SK-N-SH (cell line): ENCODE measurements at regions not wholly inside any gene's neighbourhood (a gene's known extent, or its start where the extent isn't known, plus 50 kb on each side); places are given as distances from the start of the nearest gene placed in this dataset.

Experiments used
- CTCF ChIA-PET: fragments of 300-600, 350-600 bp; formaldehyde crosslinking; extraction: SDS; loops from one replicate; lab custom pipeline; 2021; lab: Yijun Ruan, JAX
- POLR2A ChIA-PET: fragments of 350-600 bp; sonication (Branson Sonifier 250); formaldehyde crosslinking; extraction: SDS; loops from one replicate; lab custom pipeline; 2020; ENCODE audit warnings: antibody characterized with exemption, inconsistent platforms; lab: Yijun Ruan, JAX
- DNase-seq: peaks from one replicate; pipeline ENCODE4 v3.0.0; 2012
- H2AFZ ChIP-seq: fragments of 200-600 bp; sonication (generic); 2 replicates; pipeline ENCODE4 v1.8.1; 2016; ENCODE audit warnings: antibody characterized with exemption, mild to moderate bottlenecking, low read depth
- H3F3A ChIP-seq: fragments of 200-600 bp; sonication (generic); replicated peaks from 2 replicates; pipeline ENCODE3; 2016; ENCODE audit warnings: antibody characterized with exemption, mild to moderate bottlenecking; ENCODE audit not compliant: insufficient read depth
- H3K27ac ChIP-seq, 2 experiments: fragments of 200-500 bp in 1 of 2; fragments of 200-600 bp in 1 of 2; sonication (Bioruptor generic) in 1 of 2; sonication (generic), shearing (Covaris generic) in 1 of 2; 2 replicates each; pipeline versions ENCODE4 v1.5.1 to v1.6.1; 2014 to 2016; ENCODE audit warnings: low read depth in 2 of 2, inconsistent platforms in 1 of 2, low read length in 1 of 2, mild to moderate bottlenecking in 1 of 2, mixed read lengths in 1 of 2
- H3K27me3 ChIP-seq: fragments of 200-600 bp; sonication (generic), shearing (Covaris generic); 2 replicates; pipeline ENCODE4 v1.6.1; 2016; ENCODE audit warnings: mixed run types; ENCODE audit not compliant: insufficient read depth
- H3K36me3 ChIP-seq, 2 experiments: fragments of 200-500 bp in 1 of 2; fragments of 200-600 bp in 1 of 2; sonication (Bioruptor generic) in 1 of 2; sonication (generic) in 1 of 2; replicated peaks in 1 of 2; 2 replicates each; pipeline versions ENCODE3 to v1.5.1; 2014 to 2016; ENCODE audit warnings: low read length in 1 of 2, mild to moderate bottlenecking in 1 of 2; ENCODE audit not compliant: insufficient read depth in 2 of 2, control insufficient read depth in 1 of 2
- H3K4me1 ChIP-seq, 2 experiments: fragments of 200-500 bp in 1 of 2; fragments of 200-600 bp in 1 of 2; sonication (Bioruptor generic) in 1 of 2; sonication (generic), shearing (Covaris generic) in 1 of 2; 2 replicates each; pipeline versions ENCODE4 v1.5.1 to v1.6.1; 2014 to 2016; ENCODE audit warnings: low read depth in 1 of 2, low read length in 1 of 2, mixed run types in 1 of 2; ENCODE audit not compliant: insufficient read depth in 2 of 2, control insufficient read depth in 1 of 2
- H3K4me2 ChIP-seq: fragments of 200-600 bp; sonication (generic), shearing (Covaris generic); 2 replicates; pipeline ENCODE4 v1.6.1; 2017; ENCODE audit warnings: mixed run types
- H3K4me3 ChIP-seq, 2 experiments: fragments of 200-500 bp in 1 of 2; fragments of 200-600 bp in 1 of 2; sonication (Bioruptor generic) in 1 of 2; sonication (generic), shearing (Covaris generic) in 1 of 2; 2 replicates each; pipeline versions ENCODE4 v1.5.1 to v1.8.1; 2014 to 2016; ENCODE audit warnings: low read depth in 2 of 2, inconsistent platforms in 1 of 2, low read length in 1 of 2, mild to moderate bottlenecking in 1 of 2, mixed read lengths in 1 of 2, moderate library complexity in 1 of 2
- H3K79me2 ChIP-seq: fragments of 200-600 bp; sonication (generic); 2 replicates; pipeline ENCODE4 v1.8.1; 2017; ENCODE audit warnings: mild to moderate bottlenecking; ENCODE audit not compliant: insufficient read depth
- H3K9ac ChIP-seq: fragments of 200-600 bp; sonication (generic); 2 replicates; pipeline ENCODE4 v1.6.1; 2017; ENCODE audit warnings: mixed run types
- H3K9me2 ChIP-seq: fragments of 200-600 bp; sonication (generic); 2 replicates; pipeline ENCODE4 v1.6.1; 2017; ENCODE audit warnings: mixed run types
- H3K9me3 ChIP-seq: fragments of 200-600 bp; sonication (generic); 2 replicates; pipeline ENCODE4 v1.6.1; 2017; ENCODE audit warnings: mixed run types, mild to moderate bottlenecking, moderate library complexity
- H4K20me1 ChIP-seq: fragments of 200-600 bp; sonication (generic); 2 replicates; pipeline ENCODE4 v1.6.1; 2017; ENCODE audit warnings: mild to moderate bottlenecking, mixed run types; ENCODE audit not compliant: insufficient read depth
- ELF1 ChIP-seq: IDR thresholded peaks from 2 replicates; pipeline ENCODE4 v1.4.0; 2012
- EZH2phosphoT487 ChIP-seq: fragments of 200-600 bp; sonication (generic); IDR thresholded peaks from 2 replicates; pipeline ENCODE4 v1.6.1; 2017; ENCODE audit warnings: low read depth, mixed run types, mild to moderate bottlenecking, antibody characterized with exemption, moderate library complexity, borderline replicate concordance
- FOSL2 ChIP-seq: IDR thresholded peaks from 2 replicates; pipeline ENCODE4 v1.4.0; 2012; ENCODE audit warnings: low read depth, mild to moderate bottlenecking, moderate library complexity, borderline replicate concordance
- FOXM1 ChIP-seq: IDR thresholded peaks from 2 replicates; pipeline ENCODE4 v1.4.0; 2012; ENCODE audit warnings: low read depth, mild to moderate bottlenecking
- GABPA ChIP-seq: IDR thresholded peaks from 2 replicates; pipeline ENCODE4 v1.4.0; 2012; ENCODE audit warnings: low read depth, mild to moderate bottlenecking
- MEF2A ChIP-seq: IDR thresholded peaks from 2 replicates; pipeline ENCODE4 v1.4.0; 2012; ENCODE audit warnings: low read depth, borderline replicate concordance
- NFIC ChIP-seq: IDR thresholded peaks from 2 replicates; pipeline ENCODE4 v1.4.0; 2012; ENCODE audit warnings: borderline replicate concordance
- POLR2AphosphoS5 ChIP-seq: IDR thresholded peaks from 2 replicates; pipeline ENCODE4 v1.6.1; 2012; ENCODE audit warnings: low read depth, low read length
- RAD21 ChIP-seq: IDR thresholded peaks from 2 replicates; pipeline ENCODE4 v1.6.1; 2012; ENCODE audit warnings: mild to moderate bottlenecking, low read length
- RFX5 ChIP-seq: IDR thresholded peaks from 2 replicates; pipeline ENCODE4 v1.6.1; 2012; ENCODE audit warnings: mild to moderate bottlenecking, improper control_type of control experiment, low read length
- SMC3 ChIP-seq: IDR thresholded peaks from 2 replicates; pipeline ENCODE4 v1.6.1; 2012; ENCODE audit warnings: low read depth, low read length, improper control_type of control experiment
- YY1 ChIP-seq: IDR thresholded peaks from 2 replicates; pipeline ENCODE4 v1.4.0; 2012; ENCODE audit warnings: low read depth, mild to moderate bottlenecking
- WGBS: methylation state at CpG from one replicate; pipeline ENCODE4 v1.1.6; 2017; ENCODE audit warnings: low lambda C conversion rate; 5-methylcytosine and 5-hydroxymethylcytosine counted together
- TF ChIP-seq, protein P1 (sequence below): fragments of 150-350 bp; IDR thresholded peaks from 2 replicates; pipeline ENCODE4 v1.6.1; 2016; ENCODE audit warnings: mild to moderate bottlenecking, low read depth, low read length
- TF ChIP-seq, protein P2 (sequence below): fragments of 200-600 bp; sonication (generic); IDR thresholded peaks from 2 replicates; pipeline ENCODE4 v1.6.1; 2017; ENCODE audit warnings: antibody characterized with exemption, mild to moderate bottlenecking, moderate library complexity
- TF ChIP-seq, protein P3 (sequence below): fragments of 150-350 bp; IDR thresholded peaks from 2 replicates; pipeline ENCODE4 v1.6.1; 2017; ENCODE audit warnings: antibody characterized with exemption, low read length, low read depth, borderline replicate concordance
- TF ChIP-seq, protein P4 (sequence below): IDR thresholded peaks from 2 replicates; pipeline ENCODE4 v1.6.1; 2012; ENCODE audit warnings: mild to moderate bottlenecking, low read depth, low read length, moderate library complexity
- TF ChIP-seq, protein P5 (sequence below): IDR thresholded peaks from 2 replicates; pipeline ENCODE4; 2012
- TF ChIP-seq, protein P6 (sequence below): IDR thresholded peaks from 2 replicates; pipeline ENCODE4 v1.4.0; 2012; ENCODE audit warnings: low read depth, borderline replicate concordance
- TF ChIP-seq, protein P7 (sequence below): IDR thresholded peaks from 2 replicates; pipeline ENCODE4 v1.4.0; 2012; ENCODE audit warnings: low read depth, borderline replicate concordance

DNA sequence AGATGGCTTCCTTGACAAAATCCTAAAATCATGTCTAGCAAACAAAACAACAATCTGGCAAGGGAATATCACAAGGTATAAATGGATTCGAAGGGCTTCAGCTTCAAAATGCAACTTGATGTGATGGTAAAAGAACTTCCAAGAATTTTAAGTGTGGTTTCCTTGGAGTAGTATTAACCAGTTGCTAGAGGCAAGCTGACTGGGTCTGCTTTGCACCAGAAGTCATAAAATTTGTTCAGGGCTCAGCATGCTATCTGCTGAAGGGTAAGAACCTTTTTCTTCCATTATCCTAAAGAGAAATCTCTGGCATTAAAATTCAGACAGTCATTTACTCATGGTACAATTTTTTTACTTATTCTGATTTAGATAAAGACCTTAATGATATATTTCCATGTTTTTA lies 516.7 kb downstream of the TXNL1 start:
- no peaks in the 10 kb centered on the region for H3K4me1 ChIP-seq
- no peak overlapping the region for H3K4me3 ChIP-seq
- TF ChIP-seq MEF2A (no peak), RAD21 (no peak), SMC3 (no peak), POLR2AphosphoS5 (no peak), FOSL2 (no peak), GABPA (no peak), NFIC (no peak), ELF1 (no peak), RFX5 (no peak), EZH2phosphoT487 (no peak), FOXM1 (no peak), YY1 (no peak)
- TF ChIP-seq, protein P1, sequence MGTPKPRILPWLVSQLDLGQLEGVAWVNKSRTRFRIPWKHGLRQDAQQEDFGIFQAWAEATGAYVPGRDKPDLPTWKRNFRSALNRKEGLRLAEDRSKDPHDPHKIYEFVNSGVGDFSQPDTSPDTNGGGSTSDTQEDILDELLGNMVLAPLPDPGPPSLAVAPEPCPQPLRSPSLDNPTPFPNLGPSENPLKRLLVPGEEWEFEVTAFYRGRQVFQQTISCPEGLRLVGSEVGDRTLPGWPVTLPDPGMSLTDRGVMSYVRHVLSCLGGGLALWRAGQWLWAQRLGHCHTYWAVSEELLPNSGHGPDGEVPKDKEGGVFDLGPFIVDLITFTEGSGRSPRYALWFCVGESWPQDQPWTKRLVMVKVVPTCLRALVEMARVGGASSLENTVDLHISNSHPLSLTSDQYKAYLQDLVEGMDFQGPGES: no peak
- TF ChIP-seq, protein P2, sequence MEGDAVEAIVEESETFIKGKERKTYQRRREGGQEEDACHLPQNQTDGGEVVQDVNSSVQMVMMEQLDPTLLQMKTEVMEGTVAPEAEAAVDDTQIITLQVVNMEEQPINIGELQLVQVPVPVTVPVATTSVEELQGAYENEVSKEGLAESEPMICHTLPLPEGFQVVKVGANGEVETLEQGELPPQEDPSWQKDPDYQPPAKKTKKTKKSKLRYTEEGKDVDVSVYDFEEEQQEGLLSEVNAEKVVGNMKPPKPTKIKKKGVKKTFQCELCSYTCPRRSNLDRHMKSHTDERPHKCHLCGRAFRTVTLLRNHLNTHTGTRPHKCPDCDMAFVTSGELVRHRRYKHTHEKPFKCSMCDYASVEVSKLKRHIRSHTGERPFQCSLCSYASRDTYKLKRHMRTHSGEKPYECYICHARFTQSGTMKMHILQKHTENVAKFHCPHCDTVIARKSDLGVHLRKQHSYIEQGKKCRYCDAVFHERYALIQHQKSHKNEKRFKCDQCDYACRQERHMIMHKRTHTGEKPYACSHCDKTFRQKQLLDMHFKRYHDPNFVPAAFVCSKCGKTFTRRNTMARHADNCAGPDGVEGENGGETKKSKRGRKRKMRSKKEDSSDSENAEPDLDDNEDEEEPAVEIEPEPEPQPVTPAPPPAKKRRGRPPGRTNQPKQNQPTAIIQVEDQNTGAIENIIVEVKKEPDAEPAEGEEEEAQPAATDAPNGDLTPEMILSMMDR: no peak
- TF ChIP-seq, protein P3, sequence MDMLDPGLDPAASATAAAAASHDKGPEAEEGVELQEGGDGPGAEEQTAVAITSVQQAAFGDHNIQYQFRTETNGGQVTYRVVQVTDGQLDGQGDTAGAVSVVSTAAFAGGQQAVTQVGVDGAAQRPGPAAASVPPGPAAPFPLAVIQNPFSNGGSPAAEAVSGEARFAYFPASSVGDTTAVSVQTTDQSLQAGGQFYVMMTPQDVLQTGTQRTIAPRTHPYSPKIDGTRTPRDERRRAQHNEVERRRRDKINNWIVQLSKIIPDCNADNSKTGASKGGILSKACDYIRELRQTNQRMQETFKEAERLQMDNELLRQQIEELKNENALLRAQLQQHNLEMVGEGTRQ: no peak
- TF ChIP-seq, protein P4, sequence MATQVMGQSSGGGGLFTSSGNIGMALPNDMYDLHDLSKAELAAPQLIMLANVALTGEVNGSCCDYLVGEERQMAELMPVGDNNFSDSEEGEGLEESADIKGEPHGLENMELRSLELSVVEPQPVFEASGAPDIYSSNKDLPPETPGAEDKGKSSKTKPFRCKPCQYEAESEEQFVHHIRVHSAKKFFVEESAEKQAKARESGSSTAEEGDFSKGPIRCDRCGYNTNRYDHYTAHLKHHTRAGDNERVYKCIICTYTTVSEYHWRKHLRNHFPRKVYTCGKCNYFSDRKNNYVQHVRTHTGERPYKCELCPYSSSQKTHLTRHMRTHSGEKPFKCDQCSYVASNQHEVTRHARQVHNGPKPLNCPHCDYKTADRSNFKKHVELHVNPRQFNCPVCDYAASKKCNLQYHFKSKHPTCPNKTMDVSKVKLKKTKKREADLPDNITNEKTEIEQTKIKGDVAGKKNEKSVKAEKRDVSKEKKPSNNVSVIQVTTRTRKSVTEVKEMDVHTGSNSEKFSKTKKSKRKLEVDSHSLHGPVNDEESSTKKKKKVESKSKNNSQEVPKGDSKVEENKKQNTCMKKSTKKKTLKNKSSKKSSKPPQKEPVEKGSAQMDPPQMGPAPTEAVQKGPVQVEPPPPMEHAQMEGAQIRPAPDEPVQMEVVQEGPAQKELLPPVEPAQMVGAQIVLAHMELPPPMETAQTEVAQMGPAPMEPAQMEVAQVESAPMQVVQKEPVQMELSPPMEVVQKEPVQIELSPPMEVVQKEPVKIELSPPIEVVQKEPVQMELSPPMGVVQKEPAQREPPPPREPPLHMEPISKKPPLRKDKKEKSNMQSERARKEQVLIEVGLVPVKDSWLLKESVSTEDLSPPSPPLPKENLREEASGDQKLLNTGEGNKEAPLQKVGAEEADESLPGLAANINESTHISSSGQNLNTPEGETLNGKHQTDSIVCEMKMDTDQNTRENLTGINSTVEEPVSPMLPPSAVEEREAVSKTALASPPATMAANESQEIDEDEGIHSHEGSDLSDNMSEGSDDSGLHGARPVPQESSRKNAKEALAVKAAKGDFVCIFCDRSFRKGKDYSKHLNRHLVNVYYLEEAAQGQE: no peak
- TF ChIP-seq, protein P5, sequence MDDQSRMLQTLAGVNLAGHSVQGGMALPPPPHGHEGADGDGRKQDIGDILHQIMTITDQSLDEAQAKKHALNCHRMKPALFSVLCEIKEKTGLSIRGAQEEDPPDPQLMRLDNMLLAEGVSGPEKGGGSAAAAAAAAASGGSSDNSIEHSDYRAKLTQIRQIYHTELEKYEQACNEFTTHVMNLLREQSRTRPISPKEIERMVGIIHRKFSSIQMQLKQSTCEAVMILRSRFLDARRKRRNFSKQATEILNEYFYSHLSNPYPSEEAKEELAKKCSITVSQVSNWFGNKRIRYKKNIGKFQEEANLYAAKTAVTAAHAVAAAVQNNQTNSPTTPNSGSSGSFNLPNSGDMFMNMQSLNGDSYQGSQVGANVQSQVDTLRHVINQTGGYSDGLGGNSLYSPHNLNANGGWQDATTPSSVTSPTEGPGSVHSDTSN: no peak
- TF ChIP-seq, protein P6, sequence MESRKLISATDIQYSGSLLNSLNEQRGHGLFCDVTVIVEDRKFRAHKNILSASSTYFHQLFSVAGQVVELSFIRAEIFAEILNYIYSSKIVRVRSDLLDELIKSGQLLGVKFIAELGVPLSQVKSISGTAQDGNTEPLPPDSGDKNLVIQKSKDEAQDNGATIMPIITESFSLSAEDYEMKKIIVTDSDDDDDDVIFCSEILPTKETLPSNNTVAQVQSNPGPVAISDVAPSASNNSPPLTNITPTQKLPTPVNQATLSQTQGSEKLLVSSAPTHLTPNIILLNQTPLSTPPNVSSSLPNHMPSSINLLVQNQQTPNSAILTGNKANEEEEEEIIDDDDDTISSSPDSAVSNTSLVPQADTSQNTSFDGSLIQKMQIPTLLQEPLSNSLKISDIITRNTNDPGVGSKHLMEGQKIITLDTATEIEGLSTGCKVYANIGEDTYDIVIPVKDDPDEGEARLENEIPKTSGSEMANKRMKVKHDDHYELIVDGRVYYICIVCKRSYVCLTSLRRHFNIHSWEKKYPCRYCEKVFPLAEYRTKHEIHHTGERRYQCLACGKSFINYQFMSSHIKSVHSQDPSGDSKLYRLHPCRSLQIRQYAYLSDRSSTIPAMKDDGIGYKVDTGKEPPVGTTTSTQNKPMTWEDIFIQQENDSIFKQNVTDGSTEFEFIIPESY: no peak
- TF ChIP-seq, protein P7, sequence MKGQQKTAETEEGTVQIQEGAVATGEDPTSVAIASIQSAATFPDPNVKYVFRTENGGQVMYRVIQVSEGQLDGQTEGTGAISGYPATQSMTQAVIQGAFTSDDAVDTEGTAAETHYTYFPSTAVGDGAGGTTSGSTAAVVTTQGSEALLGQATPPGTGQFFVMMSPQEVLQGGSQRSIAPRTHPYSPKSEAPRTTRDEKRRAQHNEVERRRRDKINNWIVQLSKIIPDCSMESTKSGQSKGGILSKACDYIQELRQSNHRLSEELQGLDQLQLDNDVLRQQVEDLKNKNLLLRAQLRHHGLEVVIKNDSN: no peak
- TF ChIP-seq, all 33 proteins: peak for 0
- ChIA-PET CTCF (no interaction called here), POLR2A (no interaction called here)
- 36% methylated on average over 1 of the region's 1 CpG for WGBS
- no peak for DNase-seq
- H4K20me1 ChIP-seq: no peaks in the 10 kb centered on the region
- H3K9me2 ChIP-seq: no peaks in the 10 kb centered on the region
- no peaks in the 10 kb centered on the region for H3K27me3 ChIP-seq
- H3F3A ChIP-seq: no peaks in the 10 kb centered on the region
- no peaks in the 10 kb centered on the region for H3K79me2 ChIP-seq
- no peak overlapping the region for H3K4me2 ChIP-seq
- no peak overlapping the region for H2AFZ ChIP-seq
- no peaks in the 10 kb centered on the region for H3K9me3 ChIP-seq
- H3K9ac ChIP-seq: no peak overlapping the region
- H3K36me3 ChIP-seq: no peaks in the 10 kb centered on the region
- no peak overlapping the region for H3K27ac ChIP-seq
